NCI-H1048 (cell line): ENCODE measurements at regions not wholly inside any gene's neighbourhood (a gene's known extent, or its start where the extent isn't known, plus 50 kb on each side); places are given as distances from the start of the nearest gene placed in this dataset.
"Not testable (repeated sequence)": the region's sequence is repeated elsewhere in the genome, so short reads cannot be mapped to it uniquely, and the experiment has no call there.

Source experiments
- DNase-seq: peaks from one replicate; lab custom pipeline; 2025; lab: John Stamatoyannopoulos, UW

- DNase-seq = no peak
These were observed 343.9 kb upstream of the CLINT1 start for GRCh38 chr5:158202801-158203200.

- DNase-seq = no peak
These were observed 341.7 kb upstream of the CLINT1 start for GRCh38 chr5:158200619-158201018.

- DNase-seq = no peak
These were observed 339.7 kb upstream of the CLINT1 start for GRCh38 chr5:158198636-158199035.

- DNase-seq = no peak
These were observed 336.7 kb upstream of the CLINT1 start for GRCh38 chr5:158195416-158196210.

- no peak for DNase-seq
These were observed 335.6 kb upstream of the CLINT1 start for GRCh38 chr5:158194561-158194976.

GRCh38 chr5:158193395-158193794 is 334.4 kb upstream of the CLINT1 start:
- not testable (repeated sequence) for DNase-seq

GRCh38 chr5:158180407-158180806 is 321.5 kb upstream of the CLINT1 start:
- no peak for DNase-seq

- no peak for DNase-seq
These were observed 320.3 kb upstream of the CLINT1 start for GRCh38 chr5:158179271-158179670.

GRCh38 chr5:158178535-158178934 is 319.6 kb upstream of the CLINT1 start:
- no peak for DNase-seq

GRCh38 chr5:158177146-158177545 is 318.2 kb upstream of the CLINT1 start:
- no peak for DNase-seq

- DNase-seq = no peak
These were observed 317.1 kb upstream of the CLINT1 start for GRCh38 chr5:158175934-158176481.

GRCh38 chr5:158174918-158175851 is 316.2 kb upstream of the CLINT1 start:
- no peak for DNase-seq

GRCh38 chr5:158174026-158174425 is 315.1 kb upstream of the CLINT1 start:
- DNase-seq = no peak

- no peak for DNase-seq
These were observed 313.1 kb upstream of the CLINT1 start for GRCh38 chr5:158172005-158172404.

- DNase-seq = no peak
These were observed 311.6 kb upstream of the CLINT1 start for GRCh38 chr5:158170534-158170933.

- DNase-seq = no peak
These were observed 311.1 kb upstream of the CLINT1 start for GRCh38 chr5:158170060-158170459.

GRCh38 chr5:158166424-158166823 is 307.5 kb upstream of the CLINT1 start:
- DNase-seq = no peak

GRCh38 chr5:158165647-158166046 is 306.7 kb upstream of the CLINT1 start:
- DNase-seq = no peak

- no peak for DNase-seq
These were observed 305.5 kb upstream of the CLINT1 start for GRCh38 chr5:158164296-158165047.

GRCh38 chr5:158163451-158164295 is 304.7 kb upstream of the CLINT1 start:
- no peak for DNase-seq

GRCh38 chr5:158162479-158163034 is 303.6 kb upstream of the CLINT1 start:
- no peak for DNase-seq
